ENCODE measurements at regions not wholly inside any gene's neighbourhood (a gene's known extent, or its start where the extent isn't known, plus 50 kb on each side); places are given as distances from the start of the nearest gene placed in this dataset.

DNA sequence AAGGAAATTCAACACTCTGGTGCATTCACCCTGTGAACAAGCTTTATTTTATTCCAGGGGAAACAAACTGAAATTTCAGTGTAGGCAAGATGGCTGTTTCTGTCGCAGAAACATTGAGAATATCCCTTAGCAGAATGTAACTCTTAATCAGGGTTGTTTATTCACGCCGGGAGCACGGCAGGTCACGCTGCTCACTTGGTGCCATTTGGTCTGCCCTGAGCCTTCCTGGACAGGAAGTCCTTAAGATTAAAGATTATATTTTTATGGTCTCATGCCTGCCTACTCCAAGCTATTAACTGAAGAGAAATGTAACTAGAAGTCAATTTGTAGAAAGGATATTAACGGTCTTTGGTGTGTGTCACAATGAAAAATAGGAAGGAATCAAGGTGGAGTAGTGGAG is 185.3 kb upstream of the ARGLU1 start:
- TF ChIP-seq, protein P1, sequence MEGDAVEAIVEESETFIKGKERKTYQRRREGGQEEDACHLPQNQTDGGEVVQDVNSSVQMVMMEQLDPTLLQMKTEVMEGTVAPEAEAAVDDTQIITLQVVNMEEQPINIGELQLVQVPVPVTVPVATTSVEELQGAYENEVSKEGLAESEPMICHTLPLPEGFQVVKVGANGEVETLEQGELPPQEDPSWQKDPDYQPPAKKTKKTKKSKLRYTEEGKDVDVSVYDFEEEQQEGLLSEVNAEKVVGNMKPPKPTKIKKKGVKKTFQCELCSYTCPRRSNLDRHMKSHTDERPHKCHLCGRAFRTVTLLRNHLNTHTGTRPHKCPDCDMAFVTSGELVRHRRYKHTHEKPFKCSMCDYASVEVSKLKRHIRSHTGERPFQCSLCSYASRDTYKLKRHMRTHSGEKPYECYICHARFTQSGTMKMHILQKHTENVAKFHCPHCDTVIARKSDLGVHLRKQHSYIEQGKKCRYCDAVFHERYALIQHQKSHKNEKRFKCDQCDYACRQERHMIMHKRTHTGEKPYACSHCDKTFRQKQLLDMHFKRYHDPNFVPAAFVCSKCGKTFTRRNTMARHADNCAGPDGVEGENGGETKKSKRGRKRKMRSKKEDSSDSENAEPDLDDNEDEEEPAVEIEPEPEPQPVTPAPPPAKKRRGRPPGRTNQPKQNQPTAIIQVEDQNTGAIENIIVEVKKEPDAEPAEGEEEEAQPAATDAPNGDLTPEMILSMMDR (conservative IDR thresholded peaks at IDR 0.05) = no peak
- peak overlapping the region; percentile 95 for H3K27ac ChIP-seq

DNA sequence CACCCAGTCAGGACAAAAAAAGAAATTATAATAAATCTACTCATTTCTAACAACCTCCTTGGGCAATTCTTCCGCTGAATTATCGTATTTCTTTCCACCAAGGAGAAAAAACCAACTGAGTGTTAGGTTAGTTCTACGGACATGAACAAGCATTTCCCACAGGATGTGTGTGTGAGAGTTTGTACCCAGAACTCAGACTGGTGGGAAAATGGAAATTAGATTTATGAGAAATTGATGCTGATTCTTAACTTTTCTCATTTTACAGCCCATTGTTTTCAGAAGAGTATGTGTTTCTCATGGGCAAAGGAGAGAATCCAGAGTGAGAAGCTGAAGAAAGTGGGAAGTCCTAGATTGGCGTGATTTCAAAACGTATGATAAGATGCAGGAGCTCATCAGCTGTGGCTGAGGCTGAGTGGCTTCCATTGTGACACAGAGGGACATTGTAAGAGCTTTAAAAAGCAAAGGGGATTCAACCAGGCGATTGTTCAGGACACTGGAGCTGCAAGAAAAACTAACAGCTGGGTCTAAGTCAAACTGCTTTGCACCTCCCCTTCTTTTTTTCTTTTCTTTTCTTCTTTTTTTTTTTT is 184.7 kb upstream of the ARGLU1 start:
- TF ChIP-seq, protein P1 (conservative IDR thresholded peaks at IDR 0.05) = no peak
- peak overlapping the region; percentile 95 for H3K27ac ChIP-seq

DNA sequence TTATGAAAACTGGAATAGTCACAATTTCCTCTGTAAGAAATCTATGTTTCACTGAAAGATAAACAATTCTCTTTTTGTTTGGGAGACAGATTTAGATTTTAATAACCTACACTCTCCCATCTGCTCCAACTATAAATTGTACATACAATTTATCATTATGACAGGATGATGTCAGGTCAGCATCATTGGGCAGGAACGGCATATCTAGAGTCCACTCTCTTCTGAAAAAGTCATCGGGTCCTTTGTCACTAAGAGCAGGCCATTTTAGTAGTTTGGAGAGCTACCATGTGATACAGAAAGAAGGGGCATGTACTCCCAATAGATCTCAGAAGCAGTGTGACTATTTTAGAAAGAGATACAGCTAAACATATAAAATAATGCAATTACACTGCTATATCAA is 180.8 kb upstream of the ARGLU1 start:
- H3K27ac ChIP-seq = no peak overlapping the region
- TF ChIP-seq, protein P1 (conservative IDR thresholded peaks at IDR 0.05) = no peak

DNA sequence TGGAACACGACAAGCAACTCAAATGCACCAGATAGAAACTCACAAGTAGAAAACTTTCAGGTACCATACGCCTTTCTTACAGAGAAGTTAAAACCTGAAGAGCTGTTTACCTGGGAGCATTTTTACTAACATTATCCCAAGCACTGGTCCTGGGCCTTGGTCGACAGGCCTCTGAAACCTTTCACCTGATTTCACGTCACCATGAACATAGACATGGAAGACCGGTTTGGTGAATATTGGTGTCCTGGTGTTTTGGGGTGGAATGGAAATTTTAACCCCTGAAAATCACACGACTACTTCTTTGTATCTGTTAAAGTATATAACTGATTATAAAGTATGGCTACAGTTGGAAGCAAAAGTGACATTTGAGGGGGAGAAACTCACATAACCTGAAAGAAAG is 176.6 kb upstream of the ARGLU1 start:
- TF ChIP-seq, protein P1 (conservative IDR thresholded peaks at IDR 0.05) = no peak
- H3K27ac ChIP-seq = no peak overlapping the region

DNA sequence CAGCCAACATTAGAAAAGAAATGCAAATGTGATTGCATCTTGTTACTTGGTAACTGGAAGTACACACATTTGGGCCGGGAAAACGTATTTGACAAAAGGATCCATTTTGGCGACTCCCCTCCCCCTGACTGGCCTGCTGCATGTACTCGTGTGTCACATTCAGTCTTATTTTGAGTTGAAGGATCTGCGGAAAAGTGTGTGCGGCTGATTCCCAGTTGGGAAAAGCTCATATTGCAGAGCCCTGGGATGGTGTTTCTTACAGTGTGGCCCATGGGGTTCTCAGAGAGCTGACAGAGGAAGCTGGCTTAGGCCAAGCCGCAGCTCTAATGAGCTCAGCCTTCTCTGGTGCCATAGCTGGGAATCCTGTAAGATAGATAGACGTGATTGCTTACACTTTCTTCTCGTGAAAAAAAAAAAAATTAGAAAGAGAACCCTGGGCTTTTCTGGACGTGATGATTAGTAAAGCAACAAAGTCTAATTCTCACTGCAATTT is 170.3 kb upstream of the ARGLU1 start:
- TF ChIP-seq, protein P1 (conservative IDR thresholded peaks at IDR 0.05) = no peak
- H3K27ac ChIP-seq = peak overlapping the region; percentile 88

DNA sequence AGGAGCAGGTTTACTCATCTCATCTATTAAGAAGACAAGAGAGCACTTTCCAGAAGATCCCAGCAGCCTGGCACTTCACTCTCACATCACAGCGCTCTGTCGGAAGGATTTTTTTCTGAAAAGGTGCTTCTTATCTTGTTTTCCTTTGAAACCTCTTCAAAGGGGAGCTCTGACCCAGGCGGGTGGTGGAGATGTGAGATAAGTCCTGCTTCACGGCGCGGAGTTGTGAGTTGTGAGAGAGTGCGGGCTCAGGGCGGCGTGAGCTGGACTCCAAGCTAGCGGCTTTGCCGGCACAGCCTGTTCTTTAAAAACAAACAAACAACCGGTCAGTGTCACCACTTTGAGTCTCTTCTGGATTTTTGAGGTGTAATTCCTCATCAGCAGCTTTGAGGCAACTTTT is 169.0 kb upstream of the ARGLU1 start:
- H3K27ac ChIP-seq = peak overlapping the region; percentile 88
- TF ChIP-seq, protein P1 (conservative IDR thresholded peaks at IDR 0.05) = no peak

DNA sequence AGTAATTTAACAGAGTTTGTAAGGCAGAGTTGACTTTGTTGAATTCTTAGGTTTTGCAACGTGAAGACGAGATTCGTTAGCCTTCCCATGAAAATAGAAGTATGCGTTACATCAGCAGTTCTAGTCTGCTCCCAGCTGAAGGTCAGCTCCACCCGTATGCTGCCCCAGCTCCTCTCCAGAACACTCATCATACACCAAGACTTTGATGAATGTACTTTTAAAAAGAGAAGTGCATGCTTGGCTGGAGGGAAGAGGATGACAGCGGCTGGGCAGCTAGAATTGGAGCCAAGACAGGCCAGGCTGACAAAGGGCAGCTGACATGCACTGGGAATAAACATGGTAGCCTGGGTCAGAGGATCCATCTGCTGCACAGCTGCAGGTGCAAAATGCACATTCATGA is 166.3 kb upstream of the ARGLU1 start:
- peak overlapping the region; percentile 89; the same call in 1 of the 2 replicates for H3K27ac ChIP-seq
- TF ChIP-seq, protein P1 (conservative IDR thresholded peaks at IDR 0.05) = no peak

All from VCaP (cell line).